Stimulated activated CD8-positive, alpha-beta memory T cell treated with anti-CD3 and anti-CD28 coated beads, Interleukin-15, amount 100 ng/mL, for 24 hours (primary cell): ENCODE measurements at regions not wholly inside any gene's neighbourhood (a gene's known extent, or its start where the extent isn't known, plus 50 kb on each side); places are given as distances from the start of the nearest gene placed in this dataset.

Source experiments
- DNase-seq: peaks from one replicate; pipeline ENCODE4 v3.0.0-alpha.2; 2020; ENCODE audit warnings: low read depth

- DNase-seq = no peak
These were observed 121.8 kb upstream of the WNT4 start for GRCh38 chr1:22264464-22265341.

GRCh38 chr1:22266141-22266540 lies 123.2 kb upstream of the WNT4 start:
- DNase-seq = no peak

GRCh38 chr1:22267413-22268175 lies 124.7 kb upstream of the WNT4 start:
- DNase-seq = no peak

- no peak for DNase-seq
These were observed 125.4 kb upstream of the WNT4 start for GRCh38 chr1:22268327-22268726.

GRCh38 chr1:22271847-22272801 lies 129.2 kb upstream of the WNT4 start:
- DNase-seq = no peak

GRCh38 chr1:22273686-22274681 lies 131.1 kb upstream of the WNT4 start:
- DNase-seq = no peak

GRCh38 chr1:22275167-22275566 lies 132.3 kb upstream of the WNT4 start:
- DNase-seq = no peak

GRCh38 chr1:22275626-22276395 lies 132.9 kb upstream of the WNT4 start:
- peak; percentile 6 for DNase-seq

GRCh38 chr1:22276396-22276748 lies 133.5 kb upstream of the WNT4 start:
- no peak for DNase-seq

- DNase-seq = no peak
These were observed 134.8 kb upstream of the WNT4 start for GRCh38 chr1:22277662-22278061.

- DNase-seq = no peak
These were observed 136.8 kb upstream of the WNT4 start for GRCh38 chr1:22279735-22280134.

- DNase-seq = no peak
These were observed 137.6 kb upstream of the WNT4 start for GRCh38 chr1:22280526-22280925.

GRCh38 chr1:22281521-22282363 lies 138.8 kb upstream of the WNT4 start:
- no peak for DNase-seq

GRCh38 chr1:22282364-22282995 lies 139.6 kb upstream of the WNT4 start:
- DNase-seq = no peak

GRCh38 chr1:22283596-22283995 lies 140.7 kb upstream of the WNT4 start:
- no peak for DNase-seq

GRCh38 chr1:22284236-22284635 lies 141.3 kb upstream of the WNT4 start:
- DNase-seq = no peak

GRCh38 chr1:22284906-22285548 lies 142.1 kb upstream of the WNT4 start:
- no peak for DNase-seq
